G401 (cell line): ENCODE measurements at regions not wholly inside any gene's neighbourhood (a gene's known extent, or its start where the extent isn't known, plus 50 kb on each side); places are given as distances from the start of the nearest gene placed in this dataset.

Experiments used
- DNase-seq: peaks from one replicate; pipeline ENCODE4 v3.0.0-alpha.2; 2015; ENCODE audit warnings: low spot score
- in situ Hi-C: cut with HindIII; loops from 2 replicates; pipeline ENCODE4 v1.10.0; 2016; ENCODE audit warnings: low sequenced_read_pairs, mixed read lengths

DNA sequence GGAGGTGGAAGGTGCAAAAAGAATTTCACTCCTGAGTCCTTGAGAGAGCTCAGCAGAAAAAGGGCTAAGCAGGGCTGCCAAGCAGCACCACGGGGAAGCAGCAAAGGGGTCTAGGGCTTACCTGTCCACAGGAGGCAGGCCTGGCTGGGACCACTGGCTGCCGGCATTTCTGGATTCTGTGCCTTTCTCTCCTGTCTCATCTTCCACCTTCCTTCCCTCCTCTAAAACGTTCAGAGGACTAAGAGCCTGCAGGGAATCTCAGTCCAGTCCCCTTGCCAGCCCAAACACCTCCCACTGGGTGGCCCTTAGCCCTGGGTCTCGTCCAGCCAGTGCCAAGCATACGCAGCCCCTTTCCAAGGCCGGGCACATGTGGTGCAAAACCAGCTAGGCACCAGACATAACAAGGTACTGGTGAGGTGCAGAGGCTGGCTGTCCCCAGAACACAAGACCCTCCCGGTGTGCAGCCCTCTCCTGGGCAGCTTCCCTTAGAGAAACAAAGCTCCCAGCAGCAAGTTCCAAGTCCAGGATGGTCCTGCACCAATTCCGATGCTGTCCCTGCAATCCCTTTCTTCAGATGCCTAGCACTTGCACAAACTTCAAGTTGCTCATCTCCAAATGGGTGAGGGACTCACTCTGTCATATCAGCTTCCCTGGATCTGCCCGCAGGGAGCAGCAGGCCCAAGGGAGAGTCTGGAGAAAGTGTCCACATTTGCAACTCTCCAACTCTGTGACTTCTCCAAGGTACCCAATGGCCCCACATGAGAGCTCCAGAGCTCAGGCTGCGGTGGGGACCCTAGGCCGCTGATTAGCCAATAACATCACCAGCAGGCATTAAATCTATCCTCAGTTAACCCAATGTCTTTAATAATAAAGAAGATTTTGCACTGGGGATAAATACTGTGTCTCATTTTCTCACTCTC lies 126.3 kb downstream of the C5orf15 start:
- no peak for DNase-seq
- in situ Hi-C loops = no loop called here

DNA sequence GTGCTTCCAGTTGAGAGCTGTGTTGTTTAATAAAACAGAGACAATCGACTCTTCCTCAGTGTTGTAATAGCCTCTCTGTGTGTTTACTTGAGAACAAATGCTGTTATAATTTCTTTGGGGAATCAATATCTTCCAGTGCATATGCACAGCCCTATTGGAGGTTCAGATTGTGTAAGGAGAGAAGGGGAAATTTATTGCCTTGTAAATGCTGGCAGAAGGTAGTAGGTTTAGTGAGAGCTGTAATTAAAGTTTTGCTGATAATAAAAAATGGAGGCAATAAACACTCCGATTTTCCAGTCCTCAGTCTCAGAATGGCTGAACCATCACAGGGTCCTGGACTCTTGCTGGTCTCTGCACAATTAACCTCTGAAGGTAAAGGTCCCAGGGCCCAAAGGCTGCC lies 128.3 kb downstream of the C5orf15 start:
- in situ Hi-C loops = no loop called here

GRCh38 chr5:133839721-133840120 lies 128.7 kb downstream of the C5orf15 start:
- DNase-seq = no peak

More for the DNA sequence above, 128.3 kb downstream of the C5orf15 start:
- DNase-seq = no peak

GRCh38 chr5:133839090-133839489 lies 129.3 kb downstream of the C5orf15 start:
- in situ Hi-C loops = no loop called here

More at GRCh38 chr5:133839721-133840120, 128.7 kb downstream of the C5orf15 start:
- in situ Hi-C loops = no loop called here

DNA sequence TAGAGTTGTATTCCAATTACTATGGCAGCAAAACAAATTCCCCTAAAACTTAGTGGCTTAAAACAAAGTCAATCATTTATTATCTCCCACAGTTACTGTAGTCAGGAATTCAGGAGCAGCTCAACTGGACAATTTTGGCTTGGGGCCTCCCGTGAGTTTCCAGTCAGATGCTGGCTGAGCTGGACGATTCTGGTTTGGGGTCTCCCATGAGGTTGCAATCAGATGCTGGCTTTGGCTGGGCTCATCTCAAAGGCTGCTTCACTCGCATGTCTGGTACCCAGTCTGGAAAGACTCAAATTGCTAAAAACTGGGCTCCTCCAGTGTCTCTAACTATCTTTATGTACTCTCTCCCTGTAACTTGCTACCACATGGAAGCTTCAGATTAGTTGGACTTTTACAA lies 130.1 kb downstream of the C5orf15 start:
- no peak for DNase-seq
- in situ Hi-C loops = no loop called here

More at GRCh38 chr5:133839090-133839489, 129.3 kb downstream of the C5orf15 start:
- DNase-seq = no peak

GRCh38 chr5:133831491-133832224 lies 136.8 kb downstream of the C5orf15 start:
- DNase-seq = no peak

GRCh38 chr5:133830911-133831310 lies 137.5 kb downstream of the C5orf15 start:
- no peak for DNase-seq
- in situ Hi-C loops = no loop called here

More at GRCh38 chr5:133831491-133832224, 136.8 kb downstream of the C5orf15 start:
- in situ Hi-C loops = no loop called here

GRCh38 chr5:133830281-133830680 lies 138.1 kb downstream of the C5orf15 start:
- in situ Hi-C loops = no loop called here
- DNase-seq = no peak

DNA sequence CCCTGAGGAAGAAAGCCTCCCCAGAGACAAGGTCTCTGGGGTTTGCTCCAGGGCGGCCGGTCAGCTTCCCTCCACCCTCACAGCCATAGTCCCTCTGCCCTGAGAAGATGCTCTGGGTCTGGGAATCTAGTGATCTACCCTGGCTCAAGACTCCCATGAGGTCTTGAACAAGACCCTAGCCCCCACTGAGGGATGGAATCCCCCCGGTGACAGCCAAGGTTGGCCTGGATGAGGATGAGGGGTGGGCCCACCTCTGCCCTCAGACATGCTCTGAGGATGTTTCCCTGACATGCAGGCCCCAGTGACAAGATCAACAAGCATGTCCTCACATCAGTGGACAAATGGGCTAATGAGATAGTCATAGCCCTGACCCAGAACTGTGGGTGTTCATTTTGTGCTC lies 138.6 kb downstream of the C5orf15 start:
- DNase-seq = no peak
- in situ Hi-C loops = no loop called here

- DNase-seq = no peak
- in situ Hi-C loops = no loop called here
Measured at GRCh38 chr5:133828722-133829121, 139.7 kb downstream of the C5orf15 start.

DNA sequence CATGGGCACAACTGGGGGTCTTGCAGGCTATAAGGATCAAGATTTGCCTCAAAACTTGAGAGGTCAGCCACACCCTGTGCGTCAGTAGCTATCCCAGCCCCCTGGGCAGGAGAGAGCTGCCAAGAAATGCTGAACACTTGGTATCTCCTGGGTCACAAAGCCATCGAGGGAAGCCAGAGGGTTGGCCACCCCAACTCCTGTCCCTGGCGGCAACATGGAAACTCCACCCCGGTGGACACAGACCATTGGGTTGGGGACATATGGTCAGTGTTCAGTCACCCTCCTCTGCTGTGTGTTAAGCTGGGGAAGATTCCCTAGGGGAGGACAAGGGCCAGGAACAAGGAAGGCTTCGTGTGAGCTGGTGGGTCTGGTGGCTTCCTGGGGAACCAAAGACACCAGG lies 140.6 kb downstream of the C5orf15 start:
- in situ Hi-C loops = no loop called here
- DNase-seq = no peak

GRCh38 chr5:133827011-133827410 lies 141.4 kb downstream of the C5orf15 start:
- no peak for DNase-seq
- in situ Hi-C loops = no loop called here

GRCh38 chr5:133825631-133826289 lies 142.7 kb downstream of the C5orf15 start:
- no peak for DNase-seq
- in situ Hi-C loops = no loop called here

GRCh38 chr5:133824661-133825254 lies 143.7 kb downstream of the C5orf15 start:
- in situ Hi-C loops = no loop called here
- DNase-seq = no peak

GRCh38 chr5:133821889-133822288 lies 146.5 kb downstream of the C5orf15 start:
- in situ Hi-C loops = no loop called here
- DNase-seq = no peak

DNA sequence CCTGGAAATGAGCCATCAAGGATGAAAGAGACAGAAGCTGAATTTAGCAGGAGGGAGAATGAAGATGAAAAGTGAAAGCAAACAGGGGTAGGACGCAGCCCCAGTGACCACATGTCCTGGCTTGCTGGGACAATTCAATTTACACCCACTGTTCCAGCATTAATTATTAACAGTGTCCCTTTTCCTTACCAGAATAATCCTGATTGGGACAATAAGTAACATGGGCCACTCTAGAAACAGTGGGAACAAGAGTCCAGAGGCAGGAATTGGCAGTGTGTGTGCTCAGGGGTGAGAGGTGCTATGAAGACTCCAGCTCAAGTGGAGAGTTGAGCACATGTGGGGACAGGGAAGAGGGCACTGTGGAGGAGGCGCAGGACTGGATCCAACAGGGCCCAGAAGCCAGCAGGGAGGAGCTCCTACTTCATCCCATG lies 147.1 kb downstream of the C5orf15 start:
- no peak for DNase-seq
- in situ Hi-C loops = no loop called here

- no peak for DNase-seq
- in situ Hi-C loops = no loop called here
Measured at GRCh38 chr5:133820507-133820906, 147.9 kb downstream of the C5orf15 start.

GRCh38 chr5:133819977-133820471 lies 148.4 kb downstream of the C5orf15 start:
- in situ Hi-C loops = no loop called here
- DNase-seq = no peak
